B cell (primary cell): ENCODE measurements at regions not wholly inside any gene's neighbourhood (a gene's known extent, or its start where the extent isn't known, plus 50 kb on each side); places are given as distances from the start of the nearest gene placed in this dataset.

Experiments used
- ATAC-seq: fragments of 200-7000 bp; cut with Tn5 transposase; one replicate; pipeline ENCODE4 v1.10.0; 2021; ENCODE audit warnings: low read depth, mild to moderate bottlenecking, moderate number of reproducible peaks, moderate library complexity
- CTCF ChIA-PET: fragments of 350-600 bp; sonication (Branson Sonifier 250); formaldehyde crosslinking; loops from one replicate; lab custom pipeline; 2021; ENCODE audit warnings: antibody characterized with exemption, inconsistent platforms; lab: Charles Lee
- POLR2A ChIA-PET: fragments of 350-600 bp; sonication (Branson Sonifier 250); formaldehyde crosslinking; loops from one replicate; lab custom pipeline; 2021; ENCODE audit warnings: antibody characterized with exemption; lab: Charles Lee
- DNase-seq: peaks from one replicate; pipeline ENCODE4 v3.0.0; 2013
- H2AFZ ChIP-seq: 2 replicates; pipeline ENCODE4 v1.6.1; 2012; ENCODE audit warnings: mild to moderate bottlenecking, low read depth, low read length; ENCODE audit not compliant: insufficient read depth, poor library complexity, severe bottlenecking
- H3K27ac ChIP-seq, 2 donors: 1 replicate in 1 of 2; 2 replicates in 1 of 2; pipeline ENCODE4 v1.5.1; 2012 to 2013; ENCODE audit warnings: low read length in 2 of 2, mild to moderate bottlenecking in 2 of 2, moderate library complexity in 1 of 2
- H3K27me3 ChIP-seq, 4 experiments: fragments of 200-600 bp in 1 of 4; sonication (generic) in 1 of 4; replicated peaks in 1 of 4; 1 replicate in 2 of 4; 2 replicates in 2 of 4; pipeline versions ENCODE4 v1.6.1 to v1.7.0; 2013 to 2016; ENCODE audit warnings: low read length in 3 of 4, mild to moderate bottlenecking in 2 of 4, mixed read lengths in 1 of 4, moderate library complexity in 1 of 4; ENCODE audit not compliant: insufficient read depth in 4 of 4, control insufficient read depth in 3 of 4; ENCODE audit errors: control extremely low read depth in 1 of 4
- H3K36me3 ChIP-seq, 2 experiments: replicated peaks in 1 of 2; 1 replicate in 1 of 2; 2 replicates in 1 of 2; pipeline versions ENCODE4 v1.6.1 to v1.7.1; 2013; ENCODE audit warnings: low read length in 1 of 2; ENCODE audit not compliant: insufficient read depth in 2 of 2, control insufficient read depth in 1 of 2; ENCODE audit errors: control extremely low read depth in 1 of 2, extremely low read depth in 1 of 2
- H3K4me1 ChIP-seq, 2 donors: fragments of 200-600 bp in 1 of 2; sonication (generic) in 1 of 2; 1 replicate in 1 of 2; 2 replicates in 1 of 2; pipeline versions ENCODE4 v1.5.1 to v1.6.1; 2013 to 2017; ENCODE audit warnings: low read length in 2 of 2; ENCODE audit not compliant: control insufficient read depth in 2 of 2, insufficient read depth in 2 of 2
- H3K4me2 ChIP-seq: replicated peaks from 2 replicates; pipeline ENCODE3; 2012; ENCODE audit warnings: mild to moderate bottlenecking, low read depth, low read length; ENCODE audit not compliant: poor library complexity, severe bottlenecking
- H3K4me3 ChIP-seq, 5 experiments: fragments of 200-600 bp in 1 of 5; sonication (generic) in 1 of 5; 1 replicate in 3 of 5; 2 replicates in 2 of 5; pipeline versions ENCODE4 v1.5.1 to v1.7.0; 2011 to 2016; ENCODE audit warnings: low read length in 4 of 5, mild to moderate bottlenecking in 4 of 5, low read depth in 2 of 5, control low read depth in 1 of 5, moderate library complexity in 1 of 5; ENCODE audit not compliant: insufficient read depth in 1 of 5; ENCODE audit errors: control extremely low read depth in 1 of 5, extremely low read depth in 1 of 5
- H3K79me2 ChIP-seq: fragments of 200-600 bp; sonication (generic); one replicate; pipeline ENCODE4 v1.6.0; 2016; ENCODE audit warnings: low read length; ENCODE audit not compliant: control insufficient read depth, insufficient read depth
- H3K9ac ChIP-seq: fragments of 200-600 bp; sonication (generic); 2 replicates; pipeline ENCODE4 v1.6.1; 2017; ENCODE audit warnings: mild to moderate bottlenecking, low read length, moderate library complexity
- H3K9me3 ChIP-seq, 3 donors: one replicate each; pipeline versions ENCODE4 v1.6.1 to v1.7.1; 2013; ENCODE audit warnings: low read length in 2 of 3; ENCODE audit not compliant: control insufficient read depth in 2 of 3, insufficient read depth in 1 of 3; ENCODE audit errors: control extremely low read depth in 1 of 3
- H4K20me1 ChIP-seq: 2 replicates; pipeline ENCODE4 v1.6.0; 2012; ENCODE audit warnings: mild to moderate bottlenecking, low read length; ENCODE audit not compliant: insufficient read depth, control insufficient read depth, poor library complexity, severe bottlenecking
- H3K27ac Mint-ChIP-seq: one replicate; pipeline ENCODE4 v1.8.0; 2021; ENCODE audit warnings: mixed read lengths
- H3K27me3 Mint-ChIP-seq: one replicate; pipeline ENCODE4 v1.8.0; 2021; ENCODE audit warnings: mixed read lengths
- H3K4me1 Mint-ChIP-seq: one replicate; pipeline ENCODE4 v1.8.0; 2021; ENCODE audit warnings: mixed read lengths
- H3K4me3 Mint-ChIP-seq: one replicate; pipeline ENCODE4 v1.8.0; 2021; ENCODE audit warnings: mixed read lengths
- H3K9me3 Mint-ChIP-seq: one replicate; pipeline ENCODE4 v1.8.0; 2022; ENCODE audit warnings: mixed read lengths; ENCODE audit not compliant: insufficient read depth
- CTCF ChIP-seq: fragments of 200-600 bp; IDR thresholded peaks from one replicate; pipeline ENCODE4 v1.8.0; 2022; ENCODE audit warnings: antibody characterized with exemption, mild to moderate bottlenecking
- EZH2 ChIP-seq: IDR thresholded peaks from 2 replicates; pipeline ENCODE4 v1.6.1; 2012; ENCODE audit warnings: borderline replicate concordance, low read depth, mild to moderate bottlenecking, moderate library complexity, low read length; ENCODE audit not compliant: insufficient read depth, poor library complexity, severe bottlenecking
- WGBS: methylation state at CpG from one replicate; pipeline ENCODE4 v1.1.5; 2013; ENCODE audit warnings: missing lambda C conversion rate; ENCODE audit not compliant: insufficient coverage; 5-methylcytosine and 5-hydroxymethylcytosine counted together
- intact Hi-C: fragments of 100-400 bp; cut with micrococcal nuclease; formaldehyde crosslinking; loops from one replicate; pipeline ENCODE4 v1.10.0; 2022

- 83% methylated on average over 4 of the region's 4 CpGs for WGBS
- Histone ChIP-seq H3K27me3 (no peaks in the 10 kb centered on the region), H3K4me2 (no peak overlapping the region), H3K27ac (no peak overlapping the region), H3K9ac (no peak overlapping the region), H3K4me3 (no peak overlapping the region), H3K4me1 (no peaks in the 10 kb centered on the region), H2AFZ (no peak overlapping the region), H3K36me3 (no peaks in the 10 kb centered on the region), H3K9me3 (no peaks in the 10 kb centered on the region), H4K20me1 (no peaks in the 10 kb centered on the region), H3K79me2 (no peaks in the 10 kb centered on the region)
- no peak overlapping the region for H3K4me3 Mint-ChIP-seq
- no peaks in the 10 kb centered on the region for H3K9me3 Mint-ChIP-seq
- intact Hi-C loops = no loop called here
- ATAC-seq (no peak), DNase-seq (no peak)
- CTCF ChIA-PET = no interaction called here
- H3K4me1 Mint-ChIP-seq = no peaks in the 10 kb centered on the region
- POLR2A ChIA-PET = no interaction called here
- no peak overlapping the region for H3K27ac Mint-ChIP-seq
- no peaks in the 10 kb centered on the region for H3K27me3 Mint-ChIP-seq
- TF ChIP-seq CTCF (no peak), EZH2 (no peak)
These were observed 275.1 kb upstream of the LRTM1 start for GRCh38 chr3:55203006-55203405.

- no peaks in the 10 kb centered on the region for H3K9me3 ChIP-seq
- DNase-seq (no peak), ATAC-seq (no peak)
- ChIA-PET CTCF (no interaction called here), POLR2A (no interaction called here)
- TF ChIP-seq EZH2 (no peak), CTCF (no peak)
- H3K79me2 ChIP-seq = no peaks in the 10 kb centered on the region
- Mint-ChIP-seq H3K4me3 (no peak overlapping the region), H3K27ac (no peak overlapping the region), H3K27me3 (no peaks in the 10 kb centered on the region), H3K4me1 (no peaks in the 10 kb centered on the region), H3K9me3 (no peaks in the 10 kb centered on the region)
- intact Hi-C loops = no loop called here
- no peaks in the 10 kb centered on the region for H3K4me1 ChIP-seq
- H3K4me2 ChIP-seq = no peak overlapping the region
- H3K36me3 ChIP-seq = no peaks in the 10 kb centered on the region
- no peak overlapping the region for H2AFZ ChIP-seq
- no peak overlapping the region for H3K4me3 ChIP-seq
- no CpG with 5 or more reads among the region's 2 CpGs for WGBS
- H3K9ac ChIP-seq = no peak overlapping the region
- H4K20me1 ChIP-seq = no peaks in the 10 kb centered on the region
- H3K27me3 ChIP-seq = no peaks in the 10 kb centered on the region
- no peak overlapping the region for H3K27ac ChIP-seq
These were observed 274.5 kb upstream of the LRTM1 start for GRCh38 chr3:55202326-55202725.
